DOHH2 (cell line): ENCODE measurements at regions not wholly inside any gene's neighbourhood (a gene's known extent, or its start where the extent isn't known, plus 50 kb on each side); places are given as distances from the start of the nearest gene placed in this dataset.

ENCODE experiments used
- EZH2phosphoT487 ChIP-seq: fragments of 200-600 bp; sonication (generic); IDR thresholded peaks from 2 replicates; pipeline ENCODE4 v1.6.1; 2017; ENCODE audit warnings: borderline replicate concordance, mild to moderate bottlenecking, antibody characterized with exemption, low read length, moderate library complexity, mixed read lengths
- TF ChIP-seq, protein P1 (sequence below): fragments of 200-600 bp; sonication (generic); IDR thresholded peaks from one replicate; pipeline ENCODE4 v1.5.1; 2014; ENCODE audit warnings: antibody characterized with exemption, mild to moderate bottlenecking, low read depth, low read length; ENCODE audit not compliant: poor library complexity, severe bottlenecking

- TF ChIP-seq, protein P1, sequence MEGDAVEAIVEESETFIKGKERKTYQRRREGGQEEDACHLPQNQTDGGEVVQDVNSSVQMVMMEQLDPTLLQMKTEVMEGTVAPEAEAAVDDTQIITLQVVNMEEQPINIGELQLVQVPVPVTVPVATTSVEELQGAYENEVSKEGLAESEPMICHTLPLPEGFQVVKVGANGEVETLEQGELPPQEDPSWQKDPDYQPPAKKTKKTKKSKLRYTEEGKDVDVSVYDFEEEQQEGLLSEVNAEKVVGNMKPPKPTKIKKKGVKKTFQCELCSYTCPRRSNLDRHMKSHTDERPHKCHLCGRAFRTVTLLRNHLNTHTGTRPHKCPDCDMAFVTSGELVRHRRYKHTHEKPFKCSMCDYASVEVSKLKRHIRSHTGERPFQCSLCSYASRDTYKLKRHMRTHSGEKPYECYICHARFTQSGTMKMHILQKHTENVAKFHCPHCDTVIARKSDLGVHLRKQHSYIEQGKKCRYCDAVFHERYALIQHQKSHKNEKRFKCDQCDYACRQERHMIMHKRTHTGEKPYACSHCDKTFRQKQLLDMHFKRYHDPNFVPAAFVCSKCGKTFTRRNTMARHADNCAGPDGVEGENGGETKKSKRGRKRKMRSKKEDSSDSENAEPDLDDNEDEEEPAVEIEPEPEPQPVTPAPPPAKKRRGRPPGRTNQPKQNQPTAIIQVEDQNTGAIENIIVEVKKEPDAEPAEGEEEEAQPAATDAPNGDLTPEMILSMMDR, result no peak
- TF ChIP-seq EZH2phosphoT487, result no peak
These were observed 131.3 kb downstream of the SLC30A10 start for GRCh38 chr1:219797009-219797408.
